Activated B cell treated with CpG ODN at 0.5 μM for 24 hours (primary cell): ENCODE measurements at regions not wholly inside any gene's neighbourhood (a gene's known extent, or its start where the extent isn't known, plus 50 kb on each side); places are given as distances from the start of the nearest gene placed in this dataset.

Experiments
- ATAC-seq: fragments of 200-7000 bp; cut with Tn5 transposase; one replicate; pipeline ENCODE4 v1.10.0; 2021; ENCODE audit warnings: low read depth, mild to moderate bottlenecking, moderate library complexity
- CTCF ChIA-PET: fragments of 350-600 bp; sonication (Branson Sonifier 250); formaldehyde crosslinking; loops from one replicate; lab custom pipeline; 2021; ENCODE audit warnings: antibody characterized with exemption; lab: Charles Lee
- POLR2A ChIA-PET: fragments of 350-600 bp; sonication (Branson Sonifier 250); formaldehyde crosslinking; loops from one replicate; lab custom pipeline; 2021; ENCODE audit warnings: antibody characterized with exemption; lab: Charles Lee
- DNase-seq: peaks from one replicate; pipeline ENCODE4 v3.0.0; 2022
- H3K27ac Mint-ChIP-seq: one replicate; pipeline ENCODE4 v1.8.0; 2020; ENCODE audit warnings: mixed read lengths
- H3K27me3 Mint-ChIP-seq: one replicate; pipeline ENCODE4 v1.8.0; 2021; ENCODE audit warnings: mixed read lengths
- H3K36me3 Mint-ChIP-seq: one replicate; pipeline ENCODE4 v1.8.0; 2021; ENCODE audit warnings: low read depth, mixed read lengths
- H3K4me1 Mint-ChIP-seq: one replicate; pipeline ENCODE4 v1.8.0; 2021; ENCODE audit warnings: mixed read lengths
- H3K4me3 Mint-ChIP-seq: one replicate; pipeline ENCODE4 v1.8.0; 2020; ENCODE audit warnings: mild to moderate bottlenecking, mixed read lengths
- H3K9me3 Mint-ChIP-seq: one replicate; pipeline ENCODE4 v1.8.0; 2020; ENCODE audit warnings: mixed read lengths
- intact Hi-C: fragments of 100-400 bp; cut with micrococcal nuclease; formaldehyde crosslinking; loops from one replicate; pipeline ENCODE4 v1.15.1; 2024
- TF ChIP-seq, protein P1 (sequence below): fragments of 200-600 bp; IDR thresholded peaks from one replicate; pipeline ENCODE4 v1.8.0; 2022; ENCODE audit warnings: antibody characterized with exemption, mild to moderate bottlenecking

DNA sequence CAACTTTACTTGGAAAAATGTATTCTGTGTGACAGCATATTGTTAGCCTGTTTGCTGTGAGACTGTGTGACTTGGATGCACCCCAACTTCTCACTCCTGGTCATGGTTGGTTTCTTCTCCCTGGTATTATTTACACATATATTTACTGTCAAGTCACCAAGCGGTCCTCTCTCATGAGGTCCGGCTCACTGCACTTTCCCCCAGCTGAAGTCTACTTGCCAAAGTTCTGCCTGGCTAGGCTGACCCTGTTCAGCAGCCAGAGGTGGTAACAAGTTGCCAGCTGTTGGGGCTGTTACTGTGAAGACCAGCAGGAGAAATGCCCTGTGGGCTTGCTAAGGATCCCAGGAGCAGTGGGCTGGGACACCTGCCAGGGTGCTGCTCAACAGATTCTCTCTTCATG lies 337.5 kb downstream of the MFSD1 start:
- intact Hi-C loops, result loop anchor here (10.0 kb wide), 1 partner anchor 665 kb away; no protein-coding TSS in a partner anchor
- no peak for DNase-seq
- H3K36me3 Mint-ChIP-seq, result no peaks in the 10 kb centered on the region
- H3K9me3 Mint-ChIP-seq, result no peaks in the 10 kb centered on the region
- H3K4me3 Mint-ChIP-seq, result no peak overlapping the region
- no peak for ATAC-seq
- H3K4me1 Mint-ChIP-seq, result no peaks in the 10 kb centered on the region
- POLR2A ChIA-PET, result no interaction called here
- H3K27me3 Mint-ChIP-seq, result no peaks in the 10 kb centered on the region
- TF ChIP-seq, protein P1, sequence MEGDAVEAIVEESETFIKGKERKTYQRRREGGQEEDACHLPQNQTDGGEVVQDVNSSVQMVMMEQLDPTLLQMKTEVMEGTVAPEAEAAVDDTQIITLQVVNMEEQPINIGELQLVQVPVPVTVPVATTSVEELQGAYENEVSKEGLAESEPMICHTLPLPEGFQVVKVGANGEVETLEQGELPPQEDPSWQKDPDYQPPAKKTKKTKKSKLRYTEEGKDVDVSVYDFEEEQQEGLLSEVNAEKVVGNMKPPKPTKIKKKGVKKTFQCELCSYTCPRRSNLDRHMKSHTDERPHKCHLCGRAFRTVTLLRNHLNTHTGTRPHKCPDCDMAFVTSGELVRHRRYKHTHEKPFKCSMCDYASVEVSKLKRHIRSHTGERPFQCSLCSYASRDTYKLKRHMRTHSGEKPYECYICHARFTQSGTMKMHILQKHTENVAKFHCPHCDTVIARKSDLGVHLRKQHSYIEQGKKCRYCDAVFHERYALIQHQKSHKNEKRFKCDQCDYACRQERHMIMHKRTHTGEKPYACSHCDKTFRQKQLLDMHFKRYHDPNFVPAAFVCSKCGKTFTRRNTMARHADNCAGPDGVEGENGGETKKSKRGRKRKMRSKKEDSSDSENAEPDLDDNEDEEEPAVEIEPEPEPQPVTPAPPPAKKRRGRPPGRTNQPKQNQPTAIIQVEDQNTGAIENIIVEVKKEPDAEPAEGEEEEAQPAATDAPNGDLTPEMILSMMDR, result no peak
- H3K27ac Mint-ChIP-seq, result no peak overlapping the region
- CTCF ChIA-PET, result no interaction called here

DNA sequence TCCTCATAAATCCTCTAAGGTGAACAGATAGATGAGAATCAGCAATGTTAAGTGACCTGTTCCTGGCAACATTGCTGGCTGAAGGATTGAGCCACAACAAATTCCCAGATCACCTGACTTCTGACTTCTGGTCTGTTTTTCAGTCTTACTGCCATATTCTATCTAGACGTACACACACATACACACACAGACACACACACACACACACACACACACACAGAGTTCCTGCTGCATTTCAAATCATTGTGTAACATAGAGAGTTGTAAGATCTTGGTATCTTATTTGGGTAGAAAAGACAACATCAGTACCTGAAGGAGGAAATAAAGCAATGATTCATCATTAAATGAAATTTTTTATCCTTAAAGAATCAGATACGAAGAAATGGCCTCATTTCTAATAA lies 342.6 kb downstream of the MFSD1 start:
- POLR2A ChIA-PET, result no interaction called here
- DNase-seq, result no peak
- intact Hi-C loops, result no loop called here
- H3K4me1 Mint-ChIP-seq, result peaks cover 2% of the 10 kb centered on the region
- no peaks in the 10 kb centered on the region for H3K36me3 Mint-ChIP-seq
- TF ChIP-seq, protein P1, result no peak
- no peak for ATAC-seq
- no peaks in the 10 kb centered on the region for H3K27me3 Mint-ChIP-seq
- no peak overlapping the region for H3K27ac Mint-ChIP-seq
- no peak overlapping the region for H3K4me3 Mint-ChIP-seq
- H3K9me3 Mint-ChIP-seq, result no peaks in the 10 kb centered on the region
- CTCF ChIA-PET, result no interaction called here

DNA sequence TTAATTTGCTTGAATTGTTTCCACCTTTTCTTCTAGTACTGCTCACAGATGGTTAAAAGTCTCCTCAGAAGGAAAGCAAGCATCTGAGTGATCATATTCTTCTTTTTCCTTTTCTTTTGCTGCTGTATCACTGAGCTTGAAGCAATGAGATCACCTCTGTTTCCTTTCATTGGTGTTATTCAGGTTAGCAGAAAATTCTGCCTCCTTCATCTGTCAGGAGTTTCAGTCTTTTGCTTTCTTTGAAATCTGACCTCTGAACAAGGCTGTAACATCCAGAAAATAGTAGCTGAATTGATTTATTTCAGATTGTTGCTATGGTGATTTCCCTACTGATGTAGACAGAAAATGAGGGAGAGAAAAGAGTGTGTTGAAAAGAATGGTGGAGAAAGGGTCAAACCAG lies 343.0 kb downstream of the MFSD1 start:
- no peaks in the 10 kb centered on the region for H3K36me3 Mint-ChIP-seq
- ATAC-seq, result no peak
- TF ChIP-seq, protein P1, result no peak
- no peak overlapping the region for H3K4me3 Mint-ChIP-seq
- intact Hi-C loops, result no loop called here
- H3K4me1 Mint-ChIP-seq, result peaks cover 2% of the 10 kb centered on the region
- ChIA-PET POLR2A (no interaction called here), CTCF (no interaction called here)
- no peaks in the 10 kb centered on the region for H3K9me3 Mint-ChIP-seq
- H3K27ac Mint-ChIP-seq, result no peak overlapping the region
- H3K27me3 Mint-ChIP-seq, result no peaks in the 10 kb centered on the region
- DNase-seq, result no peak

DNA sequence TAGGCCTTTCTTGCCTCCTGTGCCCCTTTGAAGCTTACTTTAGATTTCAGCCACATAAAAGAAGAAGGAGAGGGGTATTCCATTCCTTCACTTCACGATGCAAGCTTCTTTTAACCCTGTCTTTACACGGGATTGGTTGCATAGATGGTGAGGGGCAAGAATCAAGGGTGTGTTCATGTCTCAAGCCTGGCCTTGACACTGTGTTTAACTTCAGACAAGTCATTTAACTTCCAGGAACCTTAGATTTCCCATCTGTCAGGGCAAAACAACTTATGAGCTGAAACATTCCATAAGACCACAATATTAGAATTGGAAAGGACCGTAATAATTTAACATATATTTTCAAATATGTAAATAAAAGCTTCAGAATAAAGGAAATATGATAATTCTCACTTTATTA lies 344.5 kb downstream of the MFSD1 start:
- intact Hi-C loops, result no loop called here
- TF ChIP-seq, protein P1, result no peak
- H3K4me1 Mint-ChIP-seq, result peaks cover 2% of the 10 kb centered on the region

DNA sequence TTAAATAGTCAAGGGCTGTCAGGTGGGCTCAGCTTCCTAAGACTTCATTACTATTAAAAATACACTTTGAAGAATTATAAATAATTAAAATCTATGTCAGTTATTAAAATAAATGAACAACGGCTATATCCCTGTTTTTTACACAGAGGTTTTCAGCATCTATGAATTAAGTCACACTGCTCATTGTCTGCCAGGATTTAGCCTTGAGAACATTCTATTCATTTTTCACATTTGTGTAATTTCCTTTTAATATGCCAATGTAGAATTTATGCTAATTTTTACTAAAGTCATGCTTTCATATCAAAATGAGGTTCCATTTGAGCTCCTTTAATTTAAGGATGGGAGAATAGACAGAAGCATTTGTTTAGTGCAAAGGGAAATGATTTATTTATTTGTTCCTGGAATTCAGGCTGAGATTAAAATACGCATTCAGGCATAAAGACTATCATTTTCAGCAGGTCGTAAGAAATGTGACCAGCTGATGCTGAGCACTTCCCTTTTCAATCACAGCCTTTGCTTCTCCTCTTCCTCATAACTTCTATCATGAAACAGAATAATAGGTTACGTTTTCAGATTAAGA lies 345.1 kb downstream of the MFSD1 start:
- intact Hi-C loops, result no loop called here
- DNase-seq, result no peak
- no peaks in the 10 kb centered on the region for H3K27me3 Mint-ChIP-seq
- no peak overlapping the region for H3K4me3 Mint-ChIP-seq
- ChIA-PET CTCF (no interaction called here), POLR2A (no interaction called here)
- TF ChIP-seq, protein P1, result no peak
- no peaks in the 10 kb centered on the region for H3K9me3 Mint-ChIP-seq
- H3K4me1 Mint-ChIP-seq, result peaks cover 2% of the 10 kb centered on the region
- no peaks in the 10 kb centered on the region for H3K36me3 Mint-ChIP-seq
- no peak for ATAC-seq
- H3K27ac Mint-ChIP-seq, result no peak overlapping the region

More for the DNA sequence above, 344.5 kb downstream of the MFSD1 start:
- POLR2A ChIA-PET, result no interaction called here
- CTCF ChIA-PET, result no interaction called here
- Mint-ChIP-seq H3K27ac (no peak overlapping the region), H3K36me3 (no peaks in the 10 kb centered on the region), H3K27me3 (no peaks in the 10 kb centered on the region), H3K9me3 (no peaks in the 10 kb centered on the region), H3K4me3 (no peak overlapping the region)
- no peak for ATAC-seq
- no peak for DNase-seq
